ENCODE measurements at regions not wholly inside any gene's neighbourhood (a gene's known extent, or its start where the extent isn't known, plus 50 kb on each side); places are given as distances from the start of the nearest gene placed in this dataset.

DNA sequence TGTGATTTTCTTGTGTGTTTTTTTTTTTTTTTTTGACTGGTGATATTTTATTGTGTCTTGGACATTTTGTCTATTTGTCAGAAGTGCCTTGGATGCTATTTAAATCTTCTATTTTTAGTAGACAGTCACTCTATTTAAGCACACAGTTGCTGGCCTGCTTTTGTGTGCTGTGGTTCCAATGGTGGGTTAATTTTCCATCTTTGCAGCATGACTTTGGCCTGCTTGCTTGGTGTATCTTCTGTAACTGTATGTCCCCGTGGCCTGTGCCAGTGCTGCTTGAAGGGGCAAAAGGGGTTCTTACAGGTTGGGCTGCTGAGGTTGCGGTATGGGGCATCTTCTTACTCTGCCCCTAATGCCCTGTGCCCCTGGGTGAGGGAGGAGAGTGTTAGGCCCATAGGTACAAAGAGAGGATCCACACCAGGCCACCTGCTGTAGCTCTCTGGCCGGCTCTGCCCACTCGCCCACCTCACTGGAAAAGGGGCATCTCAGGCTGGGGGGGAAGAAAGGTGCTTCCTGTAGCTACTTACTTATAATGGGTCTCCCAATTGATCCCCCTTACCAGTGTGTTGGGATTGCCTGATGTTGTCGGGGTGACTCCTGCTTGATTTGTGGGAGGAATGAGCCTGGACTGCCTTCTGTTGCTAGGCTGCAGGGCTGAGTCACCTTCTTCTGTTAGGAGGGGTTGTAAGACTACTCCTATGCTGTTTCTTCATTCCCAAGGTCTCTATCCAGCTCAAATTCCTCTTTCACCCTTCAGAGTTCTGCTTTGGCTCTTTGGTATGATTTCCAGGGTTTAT is 490.0 kb upstream of the HS6ST1 start:
- Mint-ChIP-seq H3K9me3 (peaks cover 9% of the 10 kb centered on the region), H3K27me3 (no peaks in the 10 kb centered on the region), H3K36me3 (no peaks in the 10 kb centered on the region), H3K4me1 (ENCODE audit: low read depth) (no peaks in the 10 kb centered on the region), H3K4me3 (no peak overlapping the region), H3K27ac (no peak overlapping the region)
- ChIA-PET CTCF (no interaction called here), POLR2A (no interaction called here)
- intact Hi-C loops (cut with micrococcal nuclease): no loop called here
- no peak for DNase-seq

DNA sequence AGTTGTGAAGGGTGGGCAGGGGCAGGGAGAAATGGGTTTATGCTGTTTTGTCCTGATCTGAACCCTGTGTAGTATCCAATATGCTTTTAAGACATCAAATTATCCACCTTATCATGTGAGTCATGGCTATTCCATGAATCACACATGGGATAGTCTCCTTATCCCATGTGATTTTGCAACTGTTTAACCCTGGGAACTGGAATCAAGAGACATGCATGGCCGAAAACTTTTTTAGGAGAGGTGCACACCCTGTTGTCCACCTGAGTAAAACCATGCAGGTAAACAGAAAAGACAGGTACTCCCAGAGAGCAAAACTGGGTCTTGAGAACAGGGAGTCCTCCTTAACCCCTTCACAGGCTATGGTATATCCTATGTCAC is 490.6 kb upstream of the HS6ST1 start:
- no peaks in the 10 kb centered on the region for H3K36me3 Mint-ChIP-seq
- ChIA-PET POLR2A (no interaction called here), CTCF (no interaction called here)
- no peak overlapping the region for H3K27ac Mint-ChIP-seq
- DNase-seq: no peak
- intact Hi-C loops (cut with micrococcal nuclease): no loop called here
- no peaks in the 10 kb centered on the region for H3K27me3 Mint-ChIP-seq
- H3K9me3 Mint-ChIP-seq: peaks cover 9% of the 10 kb centered on the region
- no peak overlapping the region for H3K4me3 Mint-ChIP-seq
- H3K4me1 Mint-ChIP-seq (ENCODE audit: low read depth): no peaks in the 10 kb centered on the region

DNA sequence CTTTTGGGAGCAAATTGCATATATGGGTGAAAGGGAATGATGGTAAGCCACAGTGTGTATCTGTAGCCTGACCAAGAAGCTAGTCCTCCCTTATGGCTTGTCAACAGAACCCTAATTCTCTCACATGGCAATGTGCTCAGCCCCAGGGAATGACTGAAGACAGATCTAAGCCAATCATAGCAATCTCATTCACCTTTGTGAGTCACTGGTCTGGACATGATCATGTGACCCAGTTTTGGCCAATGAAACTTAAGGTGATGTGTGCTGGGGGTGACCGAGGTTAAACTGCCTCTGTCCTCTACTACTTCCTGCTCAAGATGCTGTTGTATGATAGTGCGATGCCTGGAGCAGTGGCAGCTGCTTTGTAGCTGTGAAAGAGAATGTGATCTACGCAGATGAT is 491.2 kb upstream of the HS6ST1 start:
- CTCF ChIA-PET: no interaction called here
- Mint-ChIP-seq H3K27ac (no peak overlapping the region), H3K4me1 (ENCODE audit: low read depth) (no peaks in the 10 kb centered on the region), H3K4me3 (no peak overlapping the region), H3K9me3 (peaks cover 9% of the 10 kb centered on the region), H3K36me3 (no peaks in the 10 kb centered on the region), H3K27me3 (no peaks in the 10 kb centered on the region)
- intact Hi-C loops (cut with micrococcal nuclease): no loop called here
- no peak for DNase-seq
- POLR2A ChIA-PET: no interaction called here

DNA sequence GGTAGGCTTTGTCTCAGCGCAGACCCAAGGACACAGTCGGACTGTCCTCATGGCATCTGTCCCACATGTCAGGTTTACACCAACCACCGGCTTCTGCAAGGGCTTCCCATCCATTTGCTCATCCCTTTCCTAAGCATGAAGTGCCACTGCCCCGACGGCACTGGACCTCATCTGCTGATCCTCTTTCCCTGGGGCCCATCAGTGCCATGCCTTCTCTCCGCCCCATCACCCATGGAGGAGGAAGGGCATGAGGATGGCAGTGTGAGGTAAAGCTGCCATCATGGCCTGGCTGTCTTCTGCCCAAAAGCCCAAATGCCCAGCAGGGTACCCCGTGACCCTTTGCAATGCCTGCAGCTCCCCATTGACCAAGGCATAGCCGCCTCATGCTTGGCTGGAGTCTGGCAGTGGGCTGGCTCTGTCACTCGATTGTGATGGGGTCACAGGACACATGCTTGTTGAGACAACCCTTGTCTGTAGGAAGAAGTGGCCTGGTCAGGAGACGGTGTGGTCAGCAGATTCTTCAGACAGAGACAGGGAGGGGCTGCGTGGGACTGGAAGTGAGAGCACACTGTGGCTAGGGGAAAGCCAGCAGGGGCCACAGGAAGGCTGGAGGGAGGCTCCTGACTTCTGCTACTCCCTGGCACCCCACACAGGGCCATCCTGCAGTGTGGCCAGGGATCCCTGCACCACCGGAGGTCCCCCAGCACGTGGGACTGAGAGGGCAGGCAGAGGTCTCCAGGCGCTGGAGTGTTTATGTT is 493.7 kb upstream of the HS6ST1 start:
- Mint-ChIP-seq H3K9me3 (peaks cover 9% of the 10 kb centered on the region), H3K4me1 (ENCODE audit: low read depth) (no peaks in the 10 kb centered on the region), H3K4me3 (no peak overlapping the region), H3K27ac (no peak overlapping the region), H3K36me3 (no peaks in the 10 kb centered on the region), H3K27me3 (no peaks in the 10 kb centered on the region)
- POLR2A ChIA-PET: no interaction called here
- CTCF ChIA-PET: no interaction called here
- intact Hi-C loops (cut with micrococcal nuclease): no loop called here
- no peak for DNase-seq

DNA sequence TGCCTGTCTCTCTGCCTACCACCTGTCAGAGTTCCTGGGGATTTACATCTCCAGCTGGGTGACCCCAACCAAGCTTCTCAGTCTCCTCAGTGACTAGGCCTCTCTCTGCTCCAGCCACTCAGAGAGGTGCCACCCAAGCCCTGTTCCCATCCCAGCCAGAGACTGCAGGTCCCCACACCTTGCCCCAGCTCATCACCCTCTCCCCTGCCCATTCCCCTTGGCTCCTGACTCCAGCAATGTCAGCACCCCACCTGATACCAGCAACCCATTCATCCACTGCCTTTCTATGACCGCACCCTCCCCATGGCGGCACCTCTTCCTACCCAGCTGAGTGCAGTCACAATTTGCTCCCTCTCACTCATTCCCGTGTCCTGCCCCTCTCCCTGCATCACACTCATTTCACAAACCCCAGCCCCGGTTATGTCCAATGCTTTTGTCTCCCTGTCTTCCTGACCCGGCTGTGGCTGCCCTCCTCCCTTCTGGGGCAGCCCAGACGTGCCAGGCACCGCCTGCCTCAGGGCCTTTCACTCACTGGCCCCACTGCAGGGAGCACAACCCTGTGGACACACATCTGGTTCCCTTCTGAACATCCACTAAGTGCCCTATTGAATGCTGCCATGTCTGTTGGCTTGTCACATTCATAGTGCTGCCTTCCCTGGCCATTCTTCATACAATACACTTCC is 494.8 kb upstream of the HS6ST1 start:
- ChIA-PET POLR2A (no interaction called here), CTCF (no interaction called here)
- no peaks in the 10 kb centered on the region for H3K27me3 Mint-ChIP-seq
- DNase-seq: no peak
- no peak overlapping the region for H3K4me3 Mint-ChIP-seq
- H3K9me3 Mint-ChIP-seq: peaks cover 9% of the 10 kb centered on the region
- H3K4me1 Mint-ChIP-seq (ENCODE audit: low read depth): no peaks in the 10 kb centered on the region
- H3K27ac Mint-ChIP-seq: no peak overlapping the region
- intact Hi-C loops (cut with micrococcal nuclease): no loop called here
- H3K36me3 Mint-ChIP-seq: no peaks in the 10 kb centered on the region

DNA sequence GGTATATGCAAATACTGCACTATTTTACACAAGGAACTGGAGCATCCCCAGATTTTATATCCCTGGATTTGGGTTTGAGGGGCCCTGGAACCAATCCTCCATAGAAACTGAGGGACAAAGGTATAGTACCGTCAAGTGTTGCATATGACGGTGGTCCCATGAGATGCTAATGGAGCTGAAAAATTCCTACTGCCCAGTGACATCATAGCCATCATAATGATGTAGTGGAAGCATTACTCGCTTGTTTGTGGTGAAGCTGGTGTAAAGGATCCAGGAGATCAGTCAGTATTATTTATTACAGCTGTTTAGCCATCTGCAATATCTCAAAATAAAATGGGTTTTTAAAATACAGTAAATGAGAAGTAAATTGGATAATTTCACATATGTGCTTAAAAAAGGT is 496.6 kb upstream of the HS6ST1 start:
- peaks cover 6% of the 10 kb centered on the region for H3K9me3 Mint-ChIP-seq
- H3K4me1 Mint-ChIP-seq (ENCODE audit: low read depth): no peaks in the 10 kb centered on the region
- no peak overlapping the region for H3K27ac Mint-ChIP-seq
- H3K27me3 Mint-ChIP-seq: no peaks in the 10 kb centered on the region
- ChIA-PET CTCF (no interaction called here), POLR2A (interaction anchor here (0.6 kb wide), 1 partner anchor 256 kb away, joined by 3 read pairs; no protein-coding TSS in a partner anchor)
- no peaks in the 10 kb centered on the region for H3K36me3 Mint-ChIP-seq
- no peak for DNase-seq
- intact Hi-C loops (cut with micrococcal nuclease): no loop called here
- no peak overlapping the region for H3K4me3 Mint-ChIP-seq

DNA sequence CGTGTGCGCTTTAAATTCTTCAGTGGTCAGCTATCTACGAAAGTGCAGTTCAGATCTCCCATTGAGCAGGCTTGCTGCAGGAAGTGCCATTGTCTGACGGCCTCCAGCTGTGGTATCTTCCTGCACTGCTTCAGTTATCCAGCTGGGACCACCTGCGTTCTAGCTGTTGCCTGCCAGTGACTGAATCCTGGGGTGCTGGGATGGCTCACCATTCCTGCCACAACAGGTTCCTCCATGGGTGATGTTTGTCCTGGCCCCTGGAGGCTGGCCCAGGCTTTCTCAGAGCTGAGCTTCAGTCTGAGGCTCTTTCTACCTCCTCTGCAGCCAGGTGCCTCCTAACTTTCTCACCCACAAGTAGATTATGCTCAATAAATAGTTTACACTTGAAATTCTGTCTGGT is 498.5 kb upstream of the HS6ST1 start:
- DNase-seq: no peak
- no peaks in the 10 kb centered on the region for H3K9me3 Mint-ChIP-seq
- H3K27ac Mint-ChIP-seq: no peak overlapping the region
- H3K36me3 Mint-ChIP-seq: no peaks in the 10 kb centered on the region
- no peaks in the 10 kb centered on the region for H3K4me1 Mint-ChIP-seq (ENCODE audit: low read depth)
- peaks cover 6% of the 10 kb centered on the region for H3K27me3 Mint-ChIP-seq
- intact Hi-C loops (cut with micrococcal nuclease): no loop called here
- ChIA-PET POLR2A (no interaction called here), CTCF (no interaction called here)
- no peak overlapping the region for H3K4me3 Mint-ChIP-seq

DNA sequence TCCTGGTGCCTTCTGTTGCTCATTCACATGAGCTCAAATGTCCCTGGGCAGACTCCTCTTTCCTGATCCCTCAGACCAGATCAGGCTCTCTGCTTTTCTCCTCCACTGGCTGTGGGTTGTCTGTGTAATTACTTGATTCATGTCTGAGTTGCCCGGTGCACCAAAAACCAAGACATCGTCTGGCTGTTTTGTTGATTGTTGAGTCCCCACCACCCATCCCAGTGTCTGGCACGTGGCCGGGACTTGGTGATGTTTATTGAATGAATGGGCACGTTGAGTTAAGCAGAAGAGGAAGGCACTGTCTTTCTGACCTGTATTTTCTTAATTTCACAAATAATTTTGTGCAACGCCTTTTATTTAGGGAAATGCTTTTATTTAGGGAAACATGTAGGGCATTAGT is 499.1 kb upstream of the HS6ST1 start:
- ChIA-PET POLR2A (no interaction called here), CTCF (no interaction called here)
- Mint-ChIP-seq H3K9me3 (no peaks in the 10 kb centered on the region), H3K4me3 (no peak overlapping the region), H3K4me1 (ENCODE audit: low read depth) (no peaks in the 10 kb centered on the region), H3K27ac (no peak overlapping the region), H3K27me3 (peaks cover 6% of the 10 kb centered on the region), H3K36me3 (no peaks in the 10 kb centered on the region)
- intact Hi-C loops (cut with micrococcal nuclease): no loop called here
- DNase-seq: no peak

DNA sequence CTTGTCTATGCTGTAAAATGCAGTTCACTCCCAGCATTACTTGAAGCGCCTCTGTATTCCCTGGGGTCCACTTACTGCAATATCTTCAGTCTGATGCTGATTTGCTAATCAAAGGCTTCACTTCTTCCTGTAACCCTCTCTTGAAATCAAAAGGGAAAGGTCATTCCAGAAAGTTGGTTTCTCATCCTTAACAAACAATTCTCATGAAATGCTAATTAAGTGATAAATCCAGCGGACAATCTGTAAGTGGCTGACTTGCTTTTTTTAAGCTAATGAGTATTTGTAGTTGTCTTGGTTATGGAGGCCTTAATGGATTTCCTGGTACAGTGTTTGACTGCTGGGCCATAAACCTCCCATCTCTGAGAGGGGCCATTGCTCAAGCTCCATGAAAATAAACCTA is 499.6 kb upstream of the HS6ST1 start:
- H3K9me3 Mint-ChIP-seq: no peaks in the 10 kb centered on the region
- CTCF ChIA-PET: no interaction called here
- H3K27ac Mint-ChIP-seq: no peak overlapping the region
- no peaks in the 10 kb centered on the region for H3K4me1 Mint-ChIP-seq (ENCODE audit: low read depth)
- intact Hi-C loops (cut with micrococcal nuclease): no loop called here
- H3K27me3 Mint-ChIP-seq: peaks cover 6% of the 10 kb centered on the region
- H3K4me3 Mint-ChIP-seq: no peak overlapping the region
- DNase-seq: no peak
- no peaks in the 10 kb centered on the region for H3K36me3 Mint-ChIP-seq
- POLR2A ChIA-PET: no interaction called here

DNA sequence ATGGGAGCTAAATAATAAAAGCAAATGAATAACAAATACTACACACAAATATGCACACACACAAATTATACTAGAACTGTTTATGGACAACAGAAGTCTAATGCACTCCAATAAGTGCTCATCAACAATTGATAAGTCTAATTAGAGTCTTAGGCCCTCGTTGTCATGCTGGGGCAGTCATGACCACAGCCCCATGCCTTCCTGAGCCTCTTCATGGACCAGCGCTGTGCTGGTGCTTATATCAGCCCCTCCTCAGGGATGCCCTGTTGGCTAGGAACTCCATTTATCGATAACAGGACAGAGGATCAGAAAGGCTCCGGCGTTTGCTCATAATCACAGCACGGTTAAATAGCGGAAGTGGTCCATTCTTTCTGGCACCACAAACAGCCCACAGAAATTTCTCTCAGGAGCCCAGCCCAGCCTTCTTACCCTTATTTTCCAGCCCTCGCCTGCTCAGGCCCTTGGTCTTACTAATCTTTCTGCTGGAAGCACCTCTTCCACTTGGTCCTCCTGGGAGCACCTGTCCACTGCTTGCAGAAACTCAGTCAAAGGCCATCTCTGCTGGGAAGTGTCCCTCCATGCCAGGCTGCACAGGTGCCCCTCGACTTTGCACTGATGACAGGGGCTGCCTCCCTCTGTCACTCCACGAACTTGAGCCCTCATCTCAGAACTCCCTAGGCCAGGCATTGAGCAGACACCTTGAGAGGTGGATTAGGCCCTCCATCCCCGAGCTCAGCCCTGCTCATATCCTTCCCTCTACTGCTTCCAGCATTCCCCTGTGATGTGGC is 500.2 kb upstream of the HS6ST1 start:
- intact Hi-C loops (cut with micrococcal nuclease): no loop called here
- no peak for DNase-seq
- POLR2A ChIA-PET: no interaction called here
- H3K36me3 Mint-ChIP-seq: no peaks in the 10 kb centered on the region
- CTCF ChIA-PET: no interaction called here
- no peaks in the 10 kb centered on the region for H3K9me3 Mint-ChIP-seq
- H3K4me3 Mint-ChIP-seq: no peak overlapping the region
- no peaks in the 10 kb centered on the region for H3K4me1 Mint-ChIP-seq (ENCODE audit: low read depth)
- H3K27ac Mint-ChIP-seq: no peak overlapping the region
- H3K27me3 Mint-ChIP-seq: peaks cover 6% of the 10 kb centered on the region

DNA sequence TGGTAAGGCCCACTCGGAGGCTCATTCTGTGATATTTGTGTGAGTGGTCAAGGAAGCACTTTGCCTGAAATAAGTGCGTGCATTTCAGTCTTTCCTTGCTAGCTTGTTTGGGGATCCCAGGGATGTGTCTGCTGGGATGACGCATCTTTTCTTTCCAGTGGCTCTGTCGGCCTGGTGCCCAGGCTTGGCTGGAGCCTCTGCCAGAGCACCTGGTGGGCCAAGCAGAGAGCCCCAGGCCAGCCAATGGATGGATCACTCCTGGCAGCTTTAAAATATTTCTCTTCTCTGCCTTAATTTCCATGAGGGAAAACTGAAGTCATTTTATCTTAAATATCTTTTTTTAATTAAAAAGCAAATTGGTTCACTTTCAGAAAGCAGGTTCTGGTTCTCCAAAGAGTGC is 501.8 kb upstream of the HS6ST1 start:
- POLR2A ChIA-PET: no interaction called here
- intact Hi-C loops (cut with micrococcal nuclease): no loop called here
- H3K27me3 Mint-ChIP-seq: peaks cover 6% of the 10 kb centered on the region
- no peak overlapping the region for H3K27ac Mint-ChIP-seq
- H3K4me1 Mint-ChIP-seq (ENCODE audit: low read depth): no peaks in the 10 kb centered on the region
- DNase-seq: no peak
- H3K4me3 Mint-ChIP-seq: no peak overlapping the region
- H3K9me3 Mint-ChIP-seq: peaks cover 5% of the 10 kb centered on the region
- CTCF ChIA-PET: no interaction called here
- no peaks in the 10 kb centered on the region for H3K36me3 Mint-ChIP-seq

DNA sequence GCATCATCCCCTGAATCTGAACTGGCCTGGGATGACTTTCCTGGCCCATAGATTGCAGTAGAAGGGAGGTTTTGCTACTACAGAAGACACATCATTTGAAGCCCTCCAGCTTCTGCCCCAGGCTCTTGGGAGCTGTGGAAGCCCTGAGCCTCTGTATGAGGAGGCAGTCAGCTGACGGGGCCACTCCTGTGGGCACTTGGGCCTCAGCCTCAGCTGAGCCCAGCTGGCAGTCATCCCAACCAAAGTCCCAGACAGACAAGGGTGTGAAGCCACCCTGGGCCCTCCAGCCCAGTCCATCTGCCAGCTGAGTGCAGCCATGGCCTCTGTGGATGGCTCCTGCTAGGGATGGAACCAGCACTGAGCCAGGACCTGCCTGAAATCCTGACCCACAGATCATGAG is 502.3 kb upstream of the HS6ST1 start:
- Mint-ChIP-seq H3K4me1 (ENCODE audit: low read depth) (no peaks in the 10 kb centered on the region), H3K27ac (no peak overlapping the region), H3K4me3 (no peak overlapping the region), H3K9me3 (peaks cover 5% of the 10 kb centered on the region), H3K36me3 (no peaks in the 10 kb centered on the region), H3K27me3 (peaks cover 6% of the 10 kb centered on the region)
- intact Hi-C loops (cut with micrococcal nuclease): no loop called here
- DNase-seq: no peak
- POLR2A ChIA-PET: no interaction called here
- CTCF ChIA-PET: no interaction called here

All from activated CD4-positive, alpha-beta memory T cell treated with anti-CD3 and anti-CD28 coated beads for 36 hours (primary cell).